HG03439 (cell line): ENCODE measurements at regions not wholly inside any gene's neighbourhood (a gene's known extent, or its start where the extent isn't known, plus 50 kb on each side); places are given as distances from the start of the nearest gene placed in this dataset.
"Not testable (repeated sequence)": the region's sequence is repeated elsewhere in the genome, so short reads cannot be mapped to it uniquely, and the experiment has no call there.

Source experiments
- ATAC-seq: cut with Tn5 transposase; IDR thresholded peaks from one replicate; pipeline ENCODE4 v1.9.1; 2021; ENCODE audit warnings: mild to moderate bottlenecking, moderate library complexity; ENCODE audit not compliant: unreplicated experiment

DNA sequence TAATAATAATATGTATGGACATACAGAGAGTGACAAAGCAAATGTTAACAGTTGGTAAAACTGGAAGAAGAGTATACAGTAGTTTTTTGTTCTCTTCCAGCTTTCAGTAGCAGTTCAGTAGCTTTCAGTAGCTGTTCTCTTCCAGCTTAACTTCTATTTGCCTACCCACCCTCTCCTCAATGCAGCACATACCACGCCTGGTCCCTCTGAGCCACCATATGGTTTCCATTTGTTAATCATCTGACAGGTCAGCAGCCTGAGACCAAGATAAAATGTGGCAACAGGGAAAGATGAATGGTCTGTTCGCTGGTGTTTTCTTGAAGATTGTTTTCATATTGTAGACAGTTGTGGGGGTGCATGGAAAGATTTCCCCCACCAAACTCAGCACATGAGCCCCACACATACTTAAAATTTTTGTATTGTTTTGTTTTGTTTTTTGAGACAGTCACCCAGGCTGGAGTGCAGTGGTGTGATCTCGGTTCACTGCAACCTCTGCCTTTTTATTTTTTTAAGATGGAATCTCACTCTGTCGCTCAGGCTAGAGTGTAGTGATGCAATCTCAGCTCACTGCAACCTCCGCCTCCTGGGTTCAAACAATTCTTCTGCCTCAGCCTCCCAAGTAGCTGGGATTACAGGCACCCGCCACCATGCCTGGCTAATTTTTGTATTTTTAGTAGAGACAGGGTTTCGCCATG, 56.8 kb downstream of the ATP6V0E2 start:
- not testable (repeated sequence) for ATAC-seq

DNA sequence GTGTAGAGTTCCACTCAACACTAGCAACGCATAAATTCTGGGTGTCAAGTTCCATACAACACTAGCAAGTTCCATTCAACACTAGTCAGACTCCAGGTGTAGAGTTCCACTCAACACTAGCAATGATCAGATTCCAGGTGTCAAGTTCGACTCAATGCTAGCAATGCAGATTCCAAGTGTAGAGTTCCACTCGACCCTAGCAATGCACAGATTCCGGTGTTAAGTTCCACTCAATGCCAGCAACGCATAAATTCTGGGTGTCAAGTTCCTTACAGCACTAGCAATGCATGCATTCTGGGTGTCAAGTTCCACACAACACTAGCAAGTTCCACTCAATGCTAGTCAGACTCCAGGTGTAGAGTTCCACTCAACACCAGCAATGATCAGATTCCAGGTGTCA, 60.0 kb downstream of the ATP6V0E2 start:
- not testable (repeated sequence) for ATAC-seq

DNA sequence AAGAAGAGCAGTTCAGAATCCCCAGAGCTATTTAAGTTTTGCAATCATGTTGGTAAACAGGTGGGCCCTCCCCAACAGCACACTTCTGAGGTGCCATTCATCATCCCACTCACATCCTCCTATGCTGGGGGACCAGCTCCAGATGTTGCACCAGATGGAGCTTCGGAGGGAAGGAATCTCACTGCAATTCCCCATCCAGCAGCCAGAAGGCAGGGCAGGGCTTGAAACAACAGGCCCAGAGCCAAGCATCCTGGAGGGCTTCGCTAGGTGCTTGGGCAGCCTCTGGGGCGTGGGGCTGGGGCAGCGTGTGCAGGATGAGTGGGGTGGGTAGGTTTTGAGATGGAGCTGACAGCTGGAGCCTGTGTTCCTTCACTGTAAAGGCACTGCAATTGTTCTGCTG, 73.6 kb downstream of the ATP6V0E2 start:
- ATAC-seq = not testable (repeated sequence)

DNA sequence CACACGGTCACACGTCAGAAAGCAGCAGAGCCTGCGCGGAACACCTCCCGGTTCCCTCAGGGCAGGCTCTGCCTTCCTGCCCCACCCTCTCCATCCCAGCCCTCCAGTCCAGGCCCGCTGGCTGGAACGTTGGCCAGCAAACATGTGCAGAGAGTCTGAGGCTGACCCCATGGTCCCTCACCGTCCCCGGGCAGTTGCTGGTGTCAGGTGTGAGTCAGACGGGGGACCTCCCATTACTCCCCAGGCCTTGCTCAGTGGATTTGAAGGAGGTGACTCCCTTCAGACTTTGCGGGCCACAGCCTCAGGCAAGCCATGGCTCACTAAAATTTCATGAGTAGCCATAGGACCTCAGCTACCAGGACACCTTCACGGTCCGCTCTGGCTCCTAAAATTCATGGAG, 74.7 kb downstream of the ATP6V0E2 start:
- ATAC-seq = not testable (repeated sequence)

DNA sequence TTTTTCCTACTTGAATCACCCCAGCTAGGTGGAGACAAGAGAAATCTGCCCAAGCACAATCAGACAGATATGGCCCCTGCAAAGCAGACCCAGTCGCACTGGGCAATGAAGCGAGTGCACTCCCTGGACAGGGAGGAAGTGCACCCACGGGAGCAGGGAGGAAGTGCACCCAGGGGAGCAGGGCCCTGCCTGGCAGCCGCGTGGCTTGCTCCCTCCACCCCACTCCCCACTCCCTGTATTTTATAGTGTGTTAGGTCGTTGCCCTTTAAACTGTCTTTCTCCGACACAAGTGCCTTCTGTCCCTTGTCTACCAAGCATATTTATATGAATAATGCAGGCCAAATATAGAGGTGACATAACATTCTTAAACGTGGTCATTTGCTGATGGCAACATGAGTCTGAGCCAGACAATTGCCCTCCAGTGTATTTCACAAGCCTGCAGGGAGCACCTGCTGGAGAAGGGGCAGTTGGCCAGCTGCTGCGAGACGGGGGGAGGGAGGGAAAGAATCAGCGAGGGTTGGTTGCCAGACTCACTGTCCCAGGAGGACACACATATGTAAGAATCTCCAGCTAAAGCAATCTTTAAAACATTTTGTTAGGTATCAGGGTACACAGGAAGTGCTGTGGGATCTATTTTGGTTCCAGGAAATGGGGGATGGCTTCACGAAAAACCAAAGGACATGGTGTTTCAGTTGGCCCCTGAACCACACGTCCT, 76.3 kb downstream of the ATP6V0E2 start:
- not testable (repeated sequence) for ATAC-seq

DNA sequence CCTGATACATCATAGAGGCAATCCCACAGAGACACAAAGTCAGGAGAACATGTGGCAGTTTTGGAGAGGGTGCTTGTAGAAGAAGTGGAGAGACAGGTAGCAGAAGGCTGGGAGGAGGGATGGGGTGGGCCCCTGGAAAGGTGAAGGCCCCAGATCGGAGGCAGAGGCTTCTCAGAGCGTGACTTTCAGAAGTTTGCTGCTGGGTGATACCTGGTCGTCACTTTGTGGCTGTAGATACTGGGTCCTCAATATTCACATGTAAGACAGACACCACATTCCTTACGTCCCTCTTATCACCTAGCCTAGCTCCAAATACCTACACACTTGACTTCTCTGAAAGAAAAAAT, 76.8 kb downstream of the ATP6V0E2 start:
- not testable (repeated sequence) for ATAC-seq

DNA sequence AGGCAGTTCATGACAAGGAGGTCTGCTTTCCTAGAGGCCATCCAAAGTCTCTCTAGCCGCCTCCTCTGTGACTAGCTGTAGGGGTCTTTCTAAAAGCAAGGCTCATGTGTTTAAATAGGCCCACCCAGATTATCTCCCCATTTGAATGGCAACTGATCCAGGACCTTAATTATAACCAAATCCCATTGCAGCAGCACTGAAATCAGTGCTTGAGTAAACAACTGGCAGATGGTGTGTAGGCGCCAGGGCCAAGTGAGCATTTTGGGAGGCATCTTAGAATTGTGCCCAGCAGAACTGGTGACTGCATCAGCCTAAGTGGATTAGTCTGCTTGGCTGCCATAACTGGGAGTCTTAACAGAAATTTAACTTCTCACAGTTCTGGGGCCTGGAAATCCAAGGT, 77.8 kb downstream of the ATP6V0E2 start:
- ATAC-seq = not testable (repeated sequence)

DNA sequence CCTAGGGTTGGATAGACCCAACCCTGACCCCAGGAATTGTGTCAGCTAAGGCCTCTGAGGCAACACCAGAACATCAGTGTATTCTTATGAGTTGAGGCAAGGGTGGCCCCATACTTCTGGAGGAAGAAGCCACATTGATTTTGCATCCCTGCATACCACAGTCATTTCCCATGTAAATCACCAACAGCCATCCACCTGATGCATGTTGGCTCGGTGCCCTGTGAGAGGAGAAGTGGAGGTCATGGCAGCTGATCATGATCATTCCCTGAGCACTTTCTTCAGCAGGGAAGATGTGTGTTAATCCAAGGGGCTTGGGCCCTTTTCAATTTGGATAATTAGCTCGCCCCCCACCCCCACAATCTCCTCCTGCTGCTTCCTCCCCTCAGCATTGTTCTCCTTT, 85.1 kb downstream of the ATP6V0E2 start:
- ATAC-seq = not testable (repeated sequence)

DNA sequence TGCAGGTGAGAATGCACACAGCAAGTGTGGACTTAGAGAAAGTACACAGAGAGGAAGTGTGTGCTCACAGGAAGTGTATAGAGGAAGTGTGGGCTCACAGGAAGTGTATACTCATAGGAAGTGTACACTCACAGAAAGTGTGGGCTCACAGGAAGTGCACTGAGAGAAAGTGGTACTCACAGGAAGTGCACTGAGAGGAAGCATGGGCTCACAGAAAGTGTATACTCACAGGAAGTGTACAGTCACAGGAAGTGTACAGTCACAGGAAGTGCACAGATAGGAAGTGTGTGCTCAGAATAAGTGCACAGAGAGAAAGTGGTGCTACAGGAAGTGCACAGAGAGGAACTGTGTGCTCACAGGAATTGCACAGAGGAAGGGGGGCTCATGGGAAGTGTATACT, 87.1 kb downstream of the ATP6V0E2 start:
- not testable (repeated sequence) for ATAC-seq

DNA sequence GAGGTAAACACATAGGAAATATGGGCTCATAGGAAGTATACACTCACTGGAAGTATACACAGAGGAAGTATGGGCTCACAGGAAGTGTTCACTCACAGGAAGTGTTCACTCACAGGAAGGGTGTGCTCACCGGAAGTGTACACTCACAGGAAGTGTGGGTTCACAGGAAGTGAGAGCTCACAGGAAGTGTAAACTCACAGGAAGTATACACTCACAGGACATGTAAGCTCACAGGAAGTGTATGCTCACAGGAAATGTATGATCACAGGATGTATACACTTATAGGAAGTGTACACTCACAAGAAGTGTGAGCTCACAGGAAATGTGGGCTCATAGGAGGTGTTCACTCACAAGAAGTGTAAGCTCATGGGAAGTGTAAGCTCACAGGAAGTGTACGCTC, 88.1 kb downstream of the ATP6V0E2 start:
- ATAC-seq = not testable (repeated sequence)

DNA sequence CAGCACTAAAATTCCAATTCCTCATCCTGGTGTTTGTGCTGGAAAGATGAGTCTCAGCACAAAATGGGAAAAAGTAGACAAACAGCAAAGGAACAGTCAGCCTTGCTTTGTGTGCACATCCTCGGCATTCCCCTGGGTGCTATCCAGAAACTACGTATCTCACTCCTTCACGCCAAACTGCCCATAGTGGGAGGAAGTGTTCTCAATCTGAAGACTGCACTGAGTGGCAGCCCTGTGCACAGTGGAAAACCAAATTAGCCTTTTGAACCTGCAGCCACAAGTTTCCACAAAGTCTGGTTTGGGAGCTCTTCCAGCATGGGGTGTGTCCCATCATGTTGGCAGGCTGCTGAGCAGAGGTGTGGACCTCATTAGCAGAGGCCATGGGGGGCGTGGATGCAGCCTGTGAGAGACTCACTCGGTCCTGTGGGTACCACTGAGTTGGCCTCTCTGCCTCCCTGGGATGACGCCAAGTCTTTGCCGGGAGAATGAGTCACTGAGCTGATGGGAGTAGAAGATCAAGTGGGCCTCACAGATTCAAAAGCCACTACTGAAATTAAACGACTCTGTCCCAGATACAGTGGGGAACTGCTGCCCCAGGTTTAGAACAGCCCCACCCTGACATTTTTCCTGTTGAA, 89.0 kb downstream of the ATP6V0E2 start:
- ATAC-seq = not testable (repeated sequence)

DNA sequence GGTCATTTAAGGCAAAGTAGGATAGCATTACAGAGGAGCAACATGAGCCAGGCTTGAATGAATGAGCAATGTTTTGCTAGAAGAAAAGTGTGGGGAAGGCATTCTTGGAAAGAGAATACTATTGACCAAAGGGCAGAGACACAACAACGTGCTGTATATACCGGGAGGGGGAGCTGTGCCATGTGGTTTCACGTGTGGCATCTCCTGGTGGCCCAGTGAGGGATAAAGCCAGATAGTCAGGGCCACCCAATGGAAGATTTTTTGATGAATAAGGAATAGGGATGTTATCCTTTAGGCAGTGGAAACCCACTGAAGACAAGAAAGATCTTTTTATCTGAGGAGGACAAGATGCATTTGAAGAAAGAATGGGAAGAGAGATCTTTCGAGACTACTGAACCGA, 90.2 kb downstream of the ATP6V0E2 start:
- ATAC-seq = not testable (repeated sequence)

DNA sequence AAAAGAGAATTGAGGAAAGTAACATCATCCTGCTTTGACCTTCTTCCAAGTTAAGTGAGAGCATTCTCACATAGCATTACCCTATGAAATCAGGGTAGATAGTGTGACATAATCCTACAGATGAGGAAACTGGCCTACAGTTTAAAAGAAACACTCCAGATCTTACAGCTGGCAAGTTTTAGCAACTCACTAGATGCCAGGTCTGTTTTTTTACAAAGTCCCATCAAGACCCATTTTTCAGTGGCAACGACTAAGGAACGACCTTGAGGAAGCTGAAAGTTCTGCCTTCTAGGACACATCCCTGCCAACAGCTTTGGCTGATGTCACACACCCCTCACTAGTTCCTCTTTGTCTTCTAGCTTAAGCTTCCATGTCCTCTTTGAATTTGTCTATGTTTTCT, 92.7 kb downstream of the ATP6V0E2 start:
- ATAC-seq = not testable (repeated sequence)

DNA sequence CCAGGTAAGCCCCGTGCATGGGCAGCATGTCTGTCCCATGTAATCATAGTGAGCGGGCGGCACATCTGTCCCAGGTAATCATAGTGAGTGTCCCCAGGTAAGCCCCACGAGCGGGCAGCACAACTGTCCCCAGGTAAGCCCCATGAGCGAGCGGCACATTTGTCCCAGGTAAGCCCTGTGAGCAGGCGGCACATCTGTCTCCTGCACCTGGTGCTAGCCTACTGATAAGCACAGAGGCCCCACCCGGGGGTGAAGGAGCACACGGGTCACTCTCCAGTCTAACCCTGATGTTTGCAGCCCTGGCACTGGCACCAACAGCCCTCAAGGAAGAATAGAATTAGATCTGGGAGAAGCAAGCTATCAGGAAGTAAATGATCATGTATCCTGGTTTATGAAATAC, 99.2 kb downstream of the ATP6V0E2 start:
- ATAC-seq = not testable (repeated sequence)

DNA sequence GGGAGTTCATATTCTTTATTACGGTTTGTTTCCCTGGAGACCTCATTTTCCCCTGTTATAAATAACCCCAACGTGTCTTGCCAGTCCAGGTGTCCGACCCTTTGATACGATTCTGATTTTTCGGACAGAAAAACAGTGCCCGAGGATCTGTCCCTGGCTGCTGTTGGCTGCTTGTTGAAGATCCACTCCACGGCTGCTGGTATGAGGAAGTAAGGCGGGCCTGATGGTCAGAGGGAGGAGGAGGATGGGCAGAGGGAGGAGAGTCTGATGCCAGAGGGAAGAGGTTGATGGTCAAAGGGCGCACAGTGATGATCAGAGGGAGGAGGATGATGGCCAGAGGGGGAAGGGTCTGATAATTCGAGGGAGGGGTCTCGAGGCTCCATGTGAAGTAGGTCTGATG, 99.9 kb downstream of the ATP6V0E2 start:
- not testable (repeated sequence) for ATAC-seq

DNA sequence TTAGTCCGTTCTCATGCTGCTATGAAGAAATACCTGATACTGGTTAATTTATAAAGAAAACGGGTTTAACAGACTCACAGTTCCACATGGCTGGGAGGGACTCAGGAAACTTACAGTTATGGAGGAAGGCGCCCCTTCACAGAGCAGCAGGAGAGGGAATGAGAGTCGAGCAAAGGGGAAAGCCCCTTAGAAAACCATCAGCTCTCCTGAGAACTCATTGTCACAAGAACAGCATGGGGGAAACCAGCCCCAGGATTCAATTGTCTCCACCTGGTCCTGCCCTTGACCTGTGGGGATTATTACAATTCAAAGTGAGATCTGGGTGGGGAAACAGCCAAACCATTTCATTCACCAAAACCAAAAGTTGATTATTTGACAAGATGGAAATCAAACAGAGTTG, 101.8 kb downstream of the ATP6V0E2 start:
- ATAC-seq = not testable (repeated sequence)

DNA sequence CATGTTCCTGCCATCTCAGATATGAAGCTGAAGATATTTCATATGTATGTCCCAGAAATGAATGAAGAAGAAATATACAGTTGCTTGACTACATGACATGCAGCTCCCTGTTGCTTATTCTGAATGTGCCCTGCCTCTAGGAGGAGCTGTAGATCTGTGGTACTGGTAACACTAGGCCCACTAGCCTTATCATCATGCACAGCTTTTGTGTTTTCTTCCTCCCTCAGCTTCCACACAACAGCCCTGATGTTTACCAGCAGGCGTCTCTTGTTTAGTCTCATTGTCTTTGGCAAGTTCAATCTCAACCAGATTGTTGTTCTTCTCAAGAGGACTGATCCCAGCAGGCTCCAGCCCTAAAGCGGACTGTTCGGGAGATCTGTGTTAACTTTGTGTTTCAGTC, 104.8 kb downstream of the ATP6V0E2 start:
- not testable (repeated sequence) for ATAC-seq

DNA sequence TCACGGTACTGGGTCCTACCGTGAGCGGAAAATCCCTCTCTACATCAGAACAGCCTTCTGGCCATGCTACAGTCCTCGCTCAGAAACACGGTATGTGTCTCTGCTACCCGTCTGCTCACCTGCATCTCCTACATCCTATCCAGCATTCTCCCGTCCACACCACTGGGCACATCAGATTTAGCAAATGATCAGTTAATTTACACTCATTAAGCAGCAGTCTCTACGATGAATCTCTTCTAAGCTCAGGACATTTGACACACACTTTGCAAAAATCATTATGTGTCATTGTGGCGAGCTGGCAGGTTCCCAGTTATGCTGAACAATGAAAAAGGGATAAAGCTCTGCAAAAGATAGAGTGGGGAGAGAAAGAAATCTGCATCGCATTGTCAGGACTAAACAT, 105.2 kb downstream of the ATP6V0E2 start:
- ATAC-seq = not testable (repeated sequence)

DNA sequence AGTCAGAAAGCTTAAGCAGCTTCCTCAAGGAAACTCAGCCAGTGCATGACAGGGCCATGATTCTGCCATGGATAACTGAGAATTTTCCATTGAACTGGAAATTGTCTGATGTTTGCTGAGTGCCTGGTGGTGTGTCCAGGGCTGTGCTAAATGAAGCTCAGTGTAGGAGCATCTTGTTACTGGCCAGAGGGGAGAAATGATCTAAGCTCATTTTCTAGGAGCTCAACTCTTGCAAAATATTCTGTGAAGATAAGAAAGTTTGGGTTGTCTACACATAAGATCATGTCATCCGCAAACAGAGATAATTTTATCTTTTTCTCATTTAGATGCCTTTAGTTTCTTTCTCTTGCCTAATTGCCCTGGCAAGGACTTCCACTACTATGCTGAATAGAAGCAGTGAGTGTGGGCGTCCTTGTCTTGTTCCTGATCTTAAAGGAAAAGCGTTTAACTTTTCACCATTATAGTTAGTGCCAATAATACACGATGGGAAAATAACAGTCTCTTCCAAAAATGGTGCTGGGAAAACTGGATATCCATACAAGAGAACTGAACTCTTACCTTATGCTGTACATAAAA, 108.9 kb downstream of the ATP6V0E2 start:
- ATAC-seq = not testable (repeated sequence)

DNA sequence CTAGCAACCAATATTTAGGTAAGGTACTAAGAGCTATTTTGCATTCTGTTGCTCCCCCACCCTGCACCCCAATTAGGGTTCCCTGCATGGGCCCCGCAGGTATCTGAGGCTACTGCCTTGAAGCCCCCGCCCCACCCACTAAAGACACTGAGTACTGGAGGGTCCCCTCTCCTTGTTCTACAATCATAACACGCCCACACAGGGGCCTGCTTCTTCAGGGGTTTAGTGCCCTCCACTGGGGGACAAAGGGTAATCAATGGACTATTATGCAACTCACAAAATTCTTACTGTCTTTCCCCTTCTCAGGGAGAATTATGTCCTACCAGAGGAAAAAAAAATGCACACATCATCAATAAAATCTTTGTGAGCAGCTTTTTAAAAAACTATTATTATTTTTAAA, 113.1 kb downstream of the ATP6V0E2 start:
- not testable (repeated sequence) for ATAC-seq

DNA sequence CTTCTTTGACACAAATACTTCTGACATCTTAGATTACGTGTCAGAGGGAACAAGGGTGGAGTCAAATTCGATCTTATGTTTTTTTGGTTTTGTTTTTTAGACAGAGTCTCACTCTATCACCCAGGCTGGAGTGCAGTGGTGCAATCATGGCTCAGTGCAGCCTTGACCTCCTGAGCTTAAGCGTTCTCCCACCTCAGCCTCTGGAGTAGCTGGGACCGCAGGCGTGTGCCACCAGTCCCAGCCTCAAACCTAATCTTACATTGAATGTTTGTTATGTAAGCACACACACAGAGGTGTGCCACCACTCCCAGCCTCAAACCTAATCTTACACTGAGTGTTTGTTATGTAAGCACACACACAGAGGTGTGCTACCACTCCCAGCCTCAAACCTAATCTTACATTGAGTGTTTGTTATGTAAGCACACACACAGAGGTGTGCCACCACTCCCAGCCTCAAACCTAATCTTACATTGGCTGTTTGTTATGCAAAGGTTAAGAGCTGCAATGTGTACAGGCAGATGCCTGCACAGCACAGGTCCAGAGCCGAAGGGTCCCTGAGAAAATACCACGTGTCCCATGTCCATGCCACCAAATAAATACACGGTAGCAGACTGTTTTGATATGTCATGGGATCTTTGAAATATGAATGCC, 118.0 kb downstream of the ATP6V0E2 start:
- not testable (repeated sequence) for ATAC-seq
